Gastroesophageal sphincter (tissue), 2 donors: ENCODE measurements at regions not wholly inside any gene's neighbourhood (a gene's known extent, or its start where the extent isn't known, plus 50 kb on each side); places are given as distances from the start of the nearest gene placed in this dataset.

Source experiments
- EP300 ChIP-seq: sonication (generic); formaldehyde crosslinking; IDR thresholded peaks from one replicate; pipeline ENCODE4 v1.6.1; 2017; ENCODE audit warnings: antibody characterized with exemption, mild to moderate bottlenecking
- POLR2AphosphoS5 ChIP-seq: sonication (generic); formaldehyde crosslinking; IDR thresholded peaks from one replicate; pipeline ENCODE4 v1.6.1; 2017; ENCODE audit warnings: antibody characterized with exemption

GRCh38 chr12:93099792-93100191, 170.7 kb upstream of the EEA1 start:
- TF ChIP-seq POLR2AphosphoS5 (no peak), EP300 (no peak)
